HL-60/S4 (cell line): ENCODE measurements at regions not wholly inside any gene's neighbourhood (a gene's known extent, or its start where the extent isn't known, plus 50 kb on each side); places are given as distances from the start of the nearest gene placed in this dataset.
"Not testable (repeated sequence)": the region's sequence is repeated elsewhere in the genome, so short reads cannot be mapped to it uniquely, and the experiment has no call there.

Source experiments
- in situ Hi-C: fragments of 300-500 bp; cut with MboI; formaldehyde crosslinking; loops from 2 replicates; pipeline ENCODE4 v1.14.3; 2022; ENCODE audit warnings: low sequenced_read_pairs

DNA sequence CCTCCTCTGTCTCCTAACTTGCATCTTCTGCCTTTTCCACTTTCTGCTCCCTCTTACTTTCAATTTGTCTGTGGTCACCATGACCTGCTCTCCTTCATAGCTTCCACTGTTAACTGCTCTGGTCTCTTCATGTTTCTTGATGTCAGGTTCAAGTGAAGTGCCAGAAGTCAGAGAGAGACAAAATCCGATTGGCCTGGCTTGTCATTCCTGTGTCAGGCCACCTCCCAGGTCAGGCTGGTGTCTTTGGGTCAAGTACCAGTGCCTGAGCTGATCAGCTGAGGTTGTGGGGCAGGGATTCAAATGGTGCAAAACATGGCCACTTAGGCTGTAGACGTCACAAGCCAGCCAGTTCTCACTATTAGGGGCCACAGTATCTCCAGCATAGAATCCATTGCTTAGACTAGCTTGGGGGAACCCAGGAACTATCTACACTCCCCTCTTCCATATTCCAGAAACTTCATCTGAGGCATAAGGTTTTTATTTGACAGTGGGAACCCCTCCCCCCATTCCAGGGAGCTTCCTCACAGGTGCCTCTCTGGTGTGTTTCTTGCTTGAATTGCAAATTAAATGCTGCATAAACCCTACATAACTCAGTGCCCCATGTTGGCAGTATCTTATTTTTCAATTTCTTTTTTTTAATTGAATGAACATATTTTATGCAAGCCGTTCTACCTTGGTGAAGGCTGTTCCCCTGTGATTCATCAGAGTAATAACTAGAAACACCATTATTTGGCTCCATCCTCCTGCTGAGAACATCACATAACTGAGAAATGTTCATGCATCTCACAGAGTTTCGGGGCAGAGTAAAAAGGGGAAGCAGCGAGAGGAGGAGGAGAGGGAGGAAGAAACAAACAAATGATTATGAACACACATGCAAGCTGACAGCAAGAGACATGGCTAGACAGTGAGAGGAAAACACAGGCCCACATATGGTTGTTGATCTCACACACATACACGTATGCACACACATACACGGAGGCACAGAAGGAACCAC, 175.8 kb downstream of the TLE3 start:
- in situ Hi-C loops, result no loop called here

DNA sequence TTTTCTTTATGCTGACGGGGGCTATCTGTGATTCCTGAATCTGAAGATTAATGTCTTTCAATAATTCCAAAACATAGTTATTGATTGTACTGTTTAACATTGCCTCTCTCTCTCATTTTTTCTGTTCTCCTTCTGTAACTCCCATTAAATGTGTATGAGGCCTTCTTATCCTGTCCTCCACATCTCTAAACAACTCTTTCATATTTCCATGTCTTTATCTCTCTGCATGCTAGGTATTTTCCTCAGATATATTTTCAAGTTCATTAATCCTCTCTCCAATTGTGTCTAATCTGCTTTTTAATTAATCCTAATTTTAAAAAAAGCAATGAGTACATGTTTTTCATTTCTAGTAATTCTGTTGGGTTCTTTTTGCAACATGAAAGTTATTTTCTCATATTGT, 173.2 kb downstream of the TLE3 start:
- in situ Hi-C loops, result no loop called here

DNA sequence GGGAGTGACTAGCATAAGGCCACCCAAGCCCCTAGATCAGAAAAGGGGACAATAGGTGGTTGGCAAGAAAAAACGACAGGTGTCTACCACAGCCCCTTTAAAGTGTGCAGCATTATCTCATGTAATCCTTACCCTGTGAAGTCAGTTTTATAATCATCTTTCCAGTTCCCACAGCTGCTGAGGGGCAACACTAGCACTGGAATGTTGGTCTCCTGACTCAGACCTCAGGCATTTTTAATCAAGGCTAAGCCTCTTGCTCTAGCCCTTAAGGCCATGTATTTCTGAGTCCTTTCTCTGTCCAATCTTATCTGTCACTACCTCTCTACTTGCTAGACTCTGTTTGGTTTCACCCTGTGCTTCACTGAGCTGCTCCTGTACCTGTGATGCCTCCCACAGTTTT, 171.7 kb downstream of the TLE3 start:
- in situ Hi-C loops, result no loop called here

DNA sequence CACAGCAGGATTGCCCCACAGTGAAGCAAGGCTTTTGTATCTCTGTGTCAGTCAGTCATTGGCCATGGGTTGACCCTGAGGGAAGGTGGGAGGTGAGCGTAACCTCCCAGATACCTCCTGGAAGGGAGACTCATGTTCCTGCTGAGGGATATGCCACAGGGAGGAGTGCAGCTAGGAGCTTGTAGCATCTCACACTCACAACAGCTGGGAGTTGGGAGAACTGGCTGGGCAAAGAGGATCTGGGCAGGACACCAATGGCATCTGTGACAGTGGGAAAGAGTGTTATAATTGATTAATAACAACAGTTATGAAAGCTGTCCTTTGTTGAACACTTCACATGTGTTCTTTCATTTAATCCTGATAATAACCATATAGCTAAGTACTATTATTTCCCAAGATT, 171.0 kb downstream of the TLE3 start:
- in situ Hi-C loops, result no loop called here

DNA sequence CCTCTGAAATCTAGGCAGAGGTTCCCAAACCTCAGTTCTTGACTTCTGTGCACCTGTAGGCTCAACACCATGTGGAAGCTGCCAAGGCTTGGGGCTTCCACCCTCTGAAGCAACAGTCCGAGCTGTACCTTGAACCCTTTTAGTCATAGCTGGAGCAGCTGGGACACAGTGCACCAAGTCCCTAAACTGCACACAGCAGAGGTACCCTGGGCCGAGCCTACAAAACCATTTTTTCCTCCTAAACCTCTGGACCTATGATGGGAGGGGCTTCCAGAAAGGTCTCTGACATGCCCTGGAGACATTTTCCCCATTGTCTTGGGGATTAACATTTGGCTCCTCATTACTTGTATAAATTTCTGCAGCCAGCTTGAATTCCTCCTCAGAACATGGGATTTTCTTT, 168.8 kb downstream of the TLE3 start:
- in situ Hi-C loops, result not testable (repeated sequence)

DNA sequence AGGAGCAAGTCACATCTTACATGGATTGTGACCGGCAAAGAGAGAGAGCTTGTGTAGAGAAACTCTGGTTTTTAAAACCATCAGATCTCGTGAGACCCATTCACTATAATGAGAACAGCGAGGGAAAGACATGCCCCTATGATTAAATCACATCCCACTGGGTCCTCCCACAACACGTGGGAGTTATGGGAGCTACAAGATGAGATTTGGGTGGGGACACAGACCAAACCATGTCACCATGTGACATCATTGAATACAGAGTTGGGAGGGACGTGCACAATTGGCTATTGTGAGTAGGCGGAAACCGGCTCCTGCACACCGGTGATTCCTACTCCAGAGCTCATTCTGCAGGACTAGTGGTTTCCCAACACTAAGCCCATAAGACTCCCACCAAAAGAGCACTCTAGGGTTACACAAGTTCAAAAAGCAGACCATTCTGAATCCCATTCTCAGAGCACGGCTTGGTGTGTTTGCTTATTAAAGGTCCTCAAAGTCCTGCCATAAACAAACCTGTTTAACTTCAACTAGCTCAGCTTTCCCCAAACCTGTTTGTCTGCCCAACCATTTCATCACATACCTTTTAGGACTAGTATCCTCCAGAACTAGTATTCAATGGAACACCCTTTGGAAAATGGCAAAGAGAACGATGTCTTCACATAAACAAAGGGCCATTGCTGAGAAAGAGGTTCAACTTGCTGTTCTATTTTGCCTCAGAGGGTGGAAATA, 167.6 kb downstream of the TLE3 start:
- in situ Hi-C loops, result no loop called here

DNA sequence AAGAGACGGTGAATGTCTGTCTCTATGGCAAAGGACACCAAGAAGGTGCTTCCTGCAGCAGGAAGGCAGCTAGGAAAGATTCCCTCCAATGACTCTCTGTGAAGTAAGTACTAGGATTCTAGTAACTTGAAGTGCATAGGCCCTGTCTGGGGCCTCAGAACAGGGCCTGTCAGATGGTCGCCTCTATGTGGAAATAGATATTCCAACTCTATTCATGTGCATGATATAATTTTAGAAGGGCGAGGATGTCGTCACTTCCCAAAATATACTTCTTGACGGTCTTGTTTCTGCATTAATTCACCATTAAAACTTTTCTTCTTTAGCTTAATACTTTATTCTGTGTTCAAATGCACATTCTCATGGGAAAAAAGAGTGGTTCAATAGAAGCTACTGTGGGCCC, 167.0 kb downstream of the TLE3 start:
- in situ Hi-C loops, result no loop called here

DNA sequence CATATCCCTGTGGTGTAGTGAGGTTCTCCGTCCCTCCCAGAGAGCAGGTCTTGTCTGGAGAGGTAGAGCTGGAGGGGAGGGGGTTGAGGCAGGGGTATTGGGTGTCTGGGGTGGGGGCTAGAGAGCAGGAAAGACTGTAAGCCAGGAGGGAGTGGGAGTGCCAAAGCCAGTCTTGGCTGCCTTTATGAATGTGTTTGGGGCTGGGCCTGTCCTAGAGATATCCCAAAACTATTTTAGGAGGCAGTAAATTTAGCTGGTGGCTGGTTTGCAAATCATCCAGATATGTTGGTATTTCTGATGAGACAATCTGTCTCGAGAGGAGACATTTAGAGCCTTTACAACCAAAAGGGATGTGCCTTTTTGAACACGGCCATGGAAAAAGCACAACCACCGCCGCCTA, 166.6 kb downstream of the TLE3 start:
- in situ Hi-C loops, result no loop called here

DNA sequence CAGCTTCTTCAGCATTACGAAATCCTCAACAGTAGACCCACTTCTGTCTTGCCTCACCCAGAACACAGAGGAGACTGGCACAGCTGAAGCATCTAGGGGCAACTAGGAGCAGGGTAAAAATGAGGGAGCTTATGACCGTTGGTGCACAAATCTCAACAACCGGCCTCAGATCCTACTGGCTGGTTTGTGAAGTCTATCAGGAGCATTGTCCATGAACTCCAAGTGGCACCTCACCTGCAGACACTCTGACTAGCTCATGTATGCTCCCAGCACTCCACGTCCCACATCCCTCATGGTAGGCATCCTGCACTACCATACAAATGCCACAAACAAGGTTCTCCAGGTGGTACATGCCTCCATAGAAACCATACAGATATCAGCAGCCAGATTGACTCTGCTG, 163.1 kb downstream of the TLE3 start:
- in situ Hi-C loops, result no loop called here

DNA sequence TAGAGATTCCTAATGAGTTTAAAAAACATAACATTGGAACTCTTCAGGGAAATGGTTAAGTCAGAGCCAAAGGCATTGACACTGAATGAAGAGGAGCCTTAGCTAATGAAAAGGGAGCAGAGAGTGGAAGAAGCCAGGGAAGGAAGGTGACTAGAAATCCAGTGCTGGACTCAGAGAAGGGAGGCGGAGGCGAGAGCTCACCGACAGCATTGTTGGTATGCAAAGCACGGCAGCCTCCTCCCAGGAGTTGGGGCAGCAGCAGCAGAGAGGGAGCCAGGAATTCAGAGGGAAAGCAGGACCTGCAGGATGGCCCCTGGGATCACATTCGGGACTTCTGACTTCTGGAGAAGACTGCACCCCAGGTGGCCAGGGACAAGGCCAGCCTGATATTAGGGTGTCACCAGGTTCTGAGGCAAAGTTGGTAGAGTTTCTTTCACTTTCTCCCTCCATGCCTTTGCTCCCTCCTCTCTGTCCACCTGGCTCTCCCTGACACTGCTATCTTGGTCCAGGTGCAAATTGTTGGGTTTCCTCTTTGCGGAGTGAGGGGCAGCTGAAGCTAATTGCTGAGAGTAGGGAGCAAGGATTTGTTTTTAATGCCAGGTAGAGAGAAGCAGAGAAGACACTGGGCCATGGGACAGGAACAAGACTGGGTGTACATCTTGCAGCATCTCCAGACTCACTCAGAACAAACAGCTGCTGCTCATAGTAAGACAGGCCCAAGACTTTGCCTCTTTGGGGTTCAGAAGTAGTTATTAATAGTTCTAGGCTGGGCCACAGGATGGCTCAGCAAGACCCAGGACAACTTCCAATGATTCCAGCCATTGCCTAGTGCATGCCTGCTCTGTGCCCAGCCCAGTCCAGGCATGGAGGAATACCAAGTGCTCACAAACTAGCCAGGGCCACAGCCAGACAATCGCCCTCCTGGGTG, 157.9 kb downstream of the TLE3 start:
- in situ Hi-C loops, result no loop called here

DNA sequence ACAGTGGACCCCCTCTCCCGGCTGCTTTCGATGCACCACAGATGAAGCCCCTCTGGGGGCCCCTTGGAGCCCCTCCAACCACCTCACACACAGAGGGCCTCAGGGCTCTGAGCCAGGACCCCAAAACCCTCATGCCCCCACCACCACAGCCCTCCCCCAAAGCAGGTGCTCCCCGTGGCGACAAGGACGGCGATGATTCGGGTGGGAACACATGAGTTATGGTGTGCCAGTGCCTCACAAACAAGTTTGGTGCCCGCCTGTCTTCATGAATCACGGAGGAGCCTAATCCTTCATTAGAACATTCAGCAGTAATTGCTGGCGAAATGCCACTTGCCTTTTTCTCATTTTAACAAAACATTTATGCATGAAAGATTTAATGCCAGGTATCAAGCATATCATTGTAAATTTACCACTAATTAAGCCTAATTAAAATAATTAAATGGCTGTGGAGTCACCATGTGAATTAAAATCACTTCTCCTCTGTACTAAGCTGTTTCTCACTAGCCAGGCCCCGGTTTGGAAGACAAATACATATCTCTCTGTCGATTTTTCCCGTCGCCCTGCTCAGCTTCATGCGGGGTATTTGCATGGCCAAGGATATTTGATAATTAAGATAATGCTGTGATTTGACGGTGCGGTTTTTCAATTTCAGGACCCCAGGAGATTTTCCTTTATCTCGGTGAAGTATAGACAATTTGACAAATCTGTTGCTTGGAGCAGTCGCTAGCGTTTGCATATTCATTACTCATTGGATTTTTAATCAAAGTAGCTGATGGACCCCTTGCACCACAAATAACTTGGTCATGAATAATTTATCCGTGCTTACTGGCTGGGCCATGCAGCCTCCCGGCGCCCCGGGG, 157.0 kb downstream of the TLE3 start:
- in situ Hi-C loops, result no loop called here

DNA sequence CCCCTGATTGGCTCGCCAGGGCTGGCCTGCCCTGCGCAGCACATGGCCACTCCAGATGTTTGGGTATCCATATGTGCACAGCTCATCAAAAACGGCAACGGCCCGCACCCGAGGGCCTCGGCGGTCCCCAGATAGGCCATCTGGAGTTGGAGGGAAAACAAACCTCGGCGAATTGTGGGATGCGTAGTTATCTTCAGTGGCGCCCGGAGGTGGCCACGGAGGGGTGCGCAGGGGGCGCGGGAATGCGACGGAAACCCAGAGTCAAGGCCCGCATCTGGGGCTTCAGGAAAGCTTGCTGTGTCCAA, 156.5 kb downstream of the TLE3 start:
- in situ Hi-C loops, result no loop called here

DNA sequence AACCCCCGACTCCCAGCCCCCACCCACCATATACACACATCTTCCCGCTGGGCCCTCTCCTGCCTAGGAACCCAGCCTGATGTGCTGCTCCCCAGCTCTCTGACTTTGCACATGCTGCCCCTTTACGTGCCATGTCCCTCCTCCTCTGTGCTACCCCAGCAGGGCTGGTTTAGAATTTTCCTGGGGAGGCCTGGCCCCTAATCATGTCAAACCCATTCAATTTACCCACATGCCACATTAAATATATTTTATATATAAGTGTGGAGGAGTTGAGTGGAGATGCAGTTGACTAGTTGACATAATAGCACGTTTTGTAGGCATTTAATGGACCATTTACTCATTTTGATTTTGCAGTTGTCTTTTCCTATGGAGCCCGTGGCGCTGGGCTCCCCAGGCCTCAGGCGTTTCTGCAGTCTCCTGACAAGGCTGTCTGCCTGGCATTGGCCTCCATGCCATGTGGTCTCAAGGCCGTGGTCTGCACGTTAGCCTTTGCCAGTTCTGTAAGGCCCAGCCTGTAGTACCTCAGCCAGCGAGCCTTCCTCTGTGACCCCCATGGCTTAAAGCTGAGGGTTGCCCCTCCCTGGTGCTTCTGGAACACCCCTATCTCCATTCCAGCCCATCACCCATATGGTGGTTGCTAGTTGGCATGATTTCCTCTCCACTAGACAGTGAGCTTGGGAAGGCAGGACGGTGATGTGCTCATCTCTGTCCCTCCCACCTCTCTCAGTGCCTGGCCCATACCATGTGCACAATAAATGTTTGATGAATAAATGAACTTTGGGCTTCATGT, 155.8 kb downstream of the TLE3 start:
- in situ Hi-C loops, result no loop called here

DNA sequence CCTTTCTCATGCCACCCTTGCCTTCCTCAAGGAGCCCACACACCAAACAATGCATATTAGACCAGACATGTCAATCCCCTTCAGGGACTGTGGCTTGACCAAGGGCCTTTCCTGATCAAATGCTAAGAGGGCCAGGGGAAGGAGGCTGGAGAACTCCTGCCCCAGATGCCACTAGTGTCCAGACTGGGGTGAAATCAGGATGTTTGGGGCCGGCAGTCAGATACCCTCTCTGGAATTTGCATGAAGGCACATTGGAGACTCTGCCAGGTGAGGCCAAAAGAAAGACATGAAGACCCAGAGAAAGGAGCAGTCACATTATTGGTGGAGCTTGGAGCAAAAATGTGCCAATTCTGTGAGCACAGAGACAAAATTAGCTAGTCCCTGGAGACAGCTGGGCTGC, 154.1 kb downstream of the TLE3 start:
- in situ Hi-C loops, result no loop called here

DNA sequence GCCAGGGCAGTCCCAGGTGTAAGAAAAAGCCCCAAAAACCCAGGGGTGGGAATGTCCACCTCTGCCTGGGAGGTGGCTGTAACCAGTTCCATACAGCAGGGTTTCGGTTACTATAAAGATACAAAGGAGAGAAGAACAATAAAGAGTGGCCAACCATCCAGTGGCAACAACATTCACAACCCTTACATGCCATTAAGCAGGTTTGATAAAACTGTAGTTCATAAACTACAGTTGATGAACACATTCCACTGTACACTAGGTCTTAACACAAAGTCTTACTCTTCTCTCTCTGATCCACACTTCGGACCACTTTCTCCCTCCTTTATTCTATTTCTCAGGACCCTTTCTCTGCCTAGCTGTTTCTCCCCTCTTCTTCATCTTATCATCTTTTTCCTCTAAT, 152.0 kb downstream of the TLE3 start:
- in situ Hi-C loops, result no loop called here

DNA sequence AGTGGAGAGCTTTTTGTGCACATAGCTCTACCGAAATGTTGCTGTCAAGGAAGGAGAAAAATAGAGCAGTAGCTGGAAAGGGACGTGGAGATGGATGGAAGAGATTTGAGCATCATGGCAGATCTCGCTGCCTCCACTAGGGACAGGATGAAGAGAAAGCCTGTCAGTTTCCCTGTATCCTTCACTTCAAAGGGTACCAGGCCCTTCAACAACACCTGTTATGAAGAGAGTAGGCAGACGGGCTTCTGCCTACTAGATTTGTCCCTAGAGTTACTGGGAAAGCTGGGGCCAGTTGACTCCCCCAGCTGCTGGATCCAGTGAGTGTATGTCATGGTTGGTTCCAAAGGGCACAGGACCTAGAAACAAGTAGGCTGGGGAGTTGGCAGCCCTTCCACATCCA, 150.8 kb downstream of the TLE3 start:
- in situ Hi-C loops, result no loop called here

DNA sequence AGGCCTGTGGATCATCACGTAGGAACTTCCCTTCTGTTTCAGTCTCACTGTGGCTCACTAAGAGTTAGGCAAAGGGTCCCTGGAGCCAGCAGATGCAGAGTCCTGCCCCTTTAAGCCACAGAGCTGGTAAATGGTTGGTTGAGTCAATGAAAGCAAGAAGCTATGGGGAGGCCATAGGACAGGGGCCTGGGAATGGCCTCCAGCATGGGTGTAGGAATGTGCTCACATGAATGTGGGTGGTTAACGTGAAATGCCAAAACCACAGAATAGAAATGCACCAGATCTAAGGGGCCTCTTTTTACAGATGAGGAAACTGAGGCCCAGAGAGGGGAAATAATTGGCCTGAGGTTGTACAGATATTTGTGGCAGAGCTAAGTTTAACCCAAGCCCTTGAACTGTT, 150.3 kb downstream of the TLE3 start:
- in situ Hi-C loops, result no loop called here

DNA sequence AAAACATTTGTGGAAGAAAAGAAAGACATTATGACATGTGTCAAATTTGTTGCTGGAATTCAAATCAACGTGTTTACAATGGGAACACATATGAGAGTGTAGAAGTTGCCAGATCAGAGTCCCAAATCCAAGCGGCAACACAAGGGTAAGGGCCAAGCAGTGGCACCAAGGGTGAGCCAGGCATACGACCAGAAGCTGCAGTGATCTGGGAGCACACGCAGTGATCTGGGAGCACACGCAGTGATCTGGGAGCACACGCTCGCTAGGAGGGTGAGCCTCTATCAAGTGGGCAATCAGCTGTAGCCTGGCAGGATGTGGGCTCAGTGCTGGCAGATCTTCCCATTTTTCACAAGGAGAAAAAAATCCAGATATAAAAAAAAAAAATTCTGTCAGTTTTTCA, 148.2 kb downstream of the TLE3 start:
- in situ Hi-C loops, result no loop called here

DNA sequence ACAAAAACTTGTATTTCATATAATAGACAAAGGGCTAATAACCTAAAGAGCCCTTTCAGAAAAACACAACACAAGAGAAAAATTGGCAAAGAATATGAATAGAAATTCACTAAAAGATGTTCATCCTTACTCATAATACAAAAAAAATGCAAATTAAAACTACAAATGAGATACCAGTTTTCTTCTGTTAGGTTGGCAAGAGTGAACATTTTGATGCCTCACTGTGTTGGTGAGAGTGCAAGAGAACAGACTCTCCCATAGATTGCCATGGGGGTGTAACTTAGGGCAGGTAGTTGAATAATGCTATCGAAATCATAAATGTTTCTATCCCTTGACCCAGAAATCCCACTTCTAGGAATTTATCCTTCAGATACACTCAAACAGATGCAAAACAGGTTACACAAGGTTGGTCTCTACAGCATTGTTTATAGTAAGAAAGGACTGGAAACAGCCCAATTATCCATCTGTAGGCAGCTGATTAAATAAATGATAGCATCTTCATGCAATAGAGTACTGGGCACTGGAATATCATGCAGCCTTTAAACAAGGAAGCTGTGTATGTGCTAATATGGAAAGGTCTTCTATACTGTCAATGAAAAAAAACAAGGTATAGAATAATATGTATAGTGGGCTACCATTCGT, 146.3 kb downstream of the TLE3 start:
- in situ Hi-C loops, result no loop called here
